SU-DHL-6 (cell line): ENCODE measurements at regions not wholly inside any gene's neighbourhood (a gene's known extent, or its start where the extent isn't known, plus 50 kb on each side); places are given as distances from the start of the nearest gene placed in this dataset.

Source experiments
- CTCF ChIP-seq: fragments of 200-600 bp; sonication (generic); IDR thresholded peaks from one replicate; pipeline ENCODE4 v1.5.1; 2017; ENCODE audit warnings: antibody characterized with exemption, mild to moderate bottlenecking, low read length, moderate library complexity; ENCODE audit not compliant: insufficient read depth, poor library complexity, severe bottlenecking
- EZH2phosphoT487 ChIP-seq: fragments of 200-600 bp; sonication (generic), shearing (Covaris generic); conservative IDR thresholded peaks from 2 replicates; pipeline ENCODE4 v1.6.1; 2018; ENCODE audit warnings: mild to moderate bottlenecking, antibody characterized with exemption, low read length, moderate library complexity, mixed read lengths

- TF ChIP-seq CTCF (no peak), EZH2phosphoT487 (no peak)
These were observed 84.2 kb downstream of the AVPR1A start for GRCh38 chr12:63066782-63067181.
